IMR-90 (cell line): ENCODE measurements at regions not wholly inside any gene's neighbourhood (a gene's known extent, or its start where the extent isn't known, plus 50 kb on each side); places are given as distances from the start of the nearest gene placed in this dataset.

Source experiments
- ATAC-seq: fragments of 200-7000 bp; cut with Tn5 transposase; 2 replicates; pipeline ENCODE4 v1.9.1; 2020; ENCODE audit warnings: low read depth, mild to moderate bottlenecking, moderate library complexity
- BruUV-seq: library from RNA; stranded (reverse); fragments of 400-500 nt; replicated peaks from 2 replicates; lab custom pipeline; 2021; lab: Mats Ljungman, UMichigan
- CTCF ChIA-PET: fragments of 300-600 bp; formaldehyde crosslinking; extraction: SDS; loops from one replicate; lab custom pipeline; 2021; ENCODE audit warnings: antibody characterized with exemption; lab: Yijun Ruan, JAX
- POLR2A ChIA-PET: fragments of 300-600 bp; sonication (Branson Sonifier 250); formaldehyde crosslinking; loops from one replicate; lab custom pipeline; 2022; ENCODE audit warnings: antibody characterized with exemption; ENCODE audit not compliant: unreplicated experiment; lab: Charles Lee
- DNase-seq: peaks from one replicate; pipeline ENCODE4 v3.0.0; 2013
- H2AFZ ChIP-seq: replicated peaks from 2 replicates; pipeline ENCODE3; 2013; ENCODE audit warnings: low read length, mild to moderate bottlenecking; ENCODE audit not compliant: poor library complexity
- H2AK5ac ChIP-seq: 2 replicates; pipeline ENCODE4 v1.6.1; 2013; ENCODE audit warnings: low read depth, low read length, inconsistent platforms
- H2AK9ac ChIP-seq: replicated peaks from 2 replicates; pipeline ENCODE3; 2013; ENCODE audit warnings: mild to moderate bottlenecking, low read depth, low read length, moderate library complexity; ENCODE audit not compliant: poor library complexity
- H2BK120ac ChIP-seq: 2 replicates; pipeline ENCODE4 v1.6.1; 2013; ENCODE audit warnings: low read depth, low read length, inconsistent platforms
- H2BK15ac ChIP-seq: 3 replicates; pipeline ENCODE4 v1.6.1; 2013; ENCODE audit warnings: low read depth, low read length, inconsistent platforms
- H2BK20ac ChIP-seq: 2 replicates; pipeline ENCODE4 v1.6.1; 2013; ENCODE audit warnings: low read depth, mild to moderate bottlenecking, inconsistent platforms, low read length, moderate library complexity
- H2BK5ac ChIP-seq: 2 replicates; pipeline ENCODE4 v1.6.1; 2013; ENCODE audit warnings: mild to moderate bottlenecking, low read depth, low read length, inconsistent platforms; ENCODE audit not compliant: poor library complexity, severe bottlenecking
- H3K14ac ChIP-seq: replicated peaks from 2 replicates; pipeline ENCODE4 v1.6.1; 2013; ENCODE audit warnings: low read depth, low read length, inconsistent platforms
- H3K18ac ChIP-seq: 2 replicates; pipeline ENCODE4 v1.6.1; 2013; ENCODE audit warnings: low read depth, low read length, control low read depth
- H3K23ac ChIP-seq: 2 replicates; pipeline ENCODE4 v1.6.1; 2013; ENCODE audit warnings: low read depth, low read length, inconsistent platforms
- H3K27ac ChIP-seq: 2 replicates; pipeline ENCODE4 v1.5.1; 2013; ENCODE audit warnings: mild to moderate bottlenecking, control low read depth, low read length; ENCODE audit not compliant: insufficient read depth
- H3K27me3 ChIP-seq: 2 replicates; pipeline ENCODE4 v1.6.1; 2013; ENCODE audit warnings: low read length; ENCODE audit not compliant: control insufficient read depth, insufficient read depth
- H3K36me3 ChIP-seq: 2 replicates; pipeline ENCODE4 v1.6.1; 2013; ENCODE audit warnings: low read length, mixed read lengths; ENCODE audit not compliant: control insufficient read depth, insufficient read depth
- H3K4ac ChIP-seq: 2 replicates; pipeline ENCODE4 v1.6.1; 2013; ENCODE audit warnings: low read depth, low read length, inconsistent platforms
- H3K4me1 ChIP-seq: 2 replicates; pipeline ENCODE4 v1.6.1; 2013; ENCODE audit warnings: low read length, mixed read lengths; ENCODE audit not compliant: control insufficient read depth, insufficient read depth
- H3K4me2 ChIP-seq: 2 replicates; pipeline ENCODE4 v1.6.1; 2013; ENCODE audit warnings: low read depth, mild to moderate bottlenecking, control low read depth, low read length, moderate library complexity
- H3K4me3 ChIP-seq: 2 replicates; pipeline ENCODE4 v1.5.1; 2013; ENCODE audit warnings: low read depth, mild to moderate bottlenecking, control low read depth, low read length, moderate library complexity; ENCODE audit not compliant: insufficient read depth
- H3K56ac ChIP-seq: 2 replicates; pipeline ENCODE4 v1.6.1; 2013; ENCODE audit warnings: low read length, inconsistent platforms; ENCODE audit not compliant: insufficient read depth; ENCODE audit errors: extremely low read depth
- H3K79me1 ChIP-seq, 2 experiments: 2 replicates each; pipeline ENCODE4 v1.6.1; 2013; ENCODE audit warnings: low read length in 2 of 2, inconsistent platforms in 1 of 2, low read depth in 1 of 2
- H3K9ac ChIP-seq: 2 replicates; pipeline ENCODE4 v1.6.1; 2013; ENCODE audit warnings: low read depth, low read length, control low read depth
- H3K9me1 ChIP-seq: 2 replicates; pipeline ENCODE4 v1.6.1; 2013; ENCODE audit warnings: low read length, inconsistent platforms; ENCODE audit not compliant: insufficient read depth
- H3K9me3 ChIP-seq: 2 replicates; pipeline ENCODE4 v1.6.1; 2013; ENCODE audit warnings: low read length; ENCODE audit not compliant: control insufficient read depth, insufficient read depth
- H4K20me1 ChIP-seq: 2 replicates; pipeline ENCODE4 v1.6.1; 2013; ENCODE audit warnings: low read length, inconsistent platforms; ENCODE audit not compliant: insufficient read depth
- H4K5ac ChIP-seq: 2 replicates; pipeline ENCODE4 v1.6.1; 2013; ENCODE audit warnings: mild to moderate bottlenecking, low read depth, low read length, control low read depth
- H4K8ac ChIP-seq, 2 experiments: 2 replicates each; pipeline ENCODE4 v1.6.1; 2013; ENCODE audit warnings: low read depth in 2 of 2, low read length in 2 of 2, control low read depth in 1 of 2, inconsistent platforms in 1 of 2
- H4K91ac ChIP-seq: 2 replicates; pipeline ENCODE4 v1.6.1; 2013; ENCODE audit warnings: low read depth, low read length, inconsistent platforms; ENCODE audit not compliant: insufficient read depth
- BHLHE40 ChIP-seq: fragments of 150-350 bp; IDR thresholded peaks from 2 replicates; pipeline ENCODE4 v1.6.1; 2016; ENCODE audit warnings: mild to moderate bottlenecking, low read depth, low read length
- CEBPB ChIP-seq: IDR thresholded peaks from 2 replicates; pipeline ENCODE4 v1.6.1; 2012; ENCODE audit warnings: low read depth, low read length, improper control_type of control experiment
- CHD1 ChIP-seq: IDR thresholded peaks from 2 replicates; pipeline ENCODE4 v1.6.1; 2012; ENCODE audit warnings: low read depth, low read length, improper control_type of control experiment
- FOS ChIP-seq: fragments of 150-350 bp; IDR thresholded peaks from 2 replicates; pipeline ENCODE4 v1.6.1; 2016; ENCODE audit warnings: low read depth, low read length
- MAFK ChIP-seq: IDR thresholded peaks from 2 replicates; pipeline ENCODE4 v1.6.1; 2012; ENCODE audit warnings: low read depth, low read length, improper control_type of control experiment
- MAZ ChIP-seq: IDR thresholded peaks from 2 replicates; pipeline ENCODE4 v1.6.1; 2012; ENCODE audit warnings: low read depth, mild to moderate bottlenecking, low read length, improper control_type of control experiment, moderate library complexity, borderline replicate concordance
- MXI1 ChIP-seq: IDR thresholded peaks from 2 replicates; pipeline ENCODE4 v1.6.1; 2012; ENCODE audit warnings: low read depth, mild to moderate bottlenecking, low read length, moderate library complexity, borderline replicate concordance
- NFE2L2 ChIP-seq: fragments of 150-350 bp; IDR thresholded peaks from 2 replicates; pipeline ENCODE4 v1.6.1; 2016; ENCODE audit warnings: low read depth, mild to moderate bottlenecking, low read length
- POLR2A ChIP-seq: IDR thresholded peaks from 2 replicates; pipeline ENCODE4 v1.6.1; 2012; ENCODE audit warnings: mild to moderate bottlenecking, low read depth, low read length
- RAD21 ChIP-seq: IDR thresholded peaks from 2 replicates; pipeline ENCODE4 v1.6.1; 2012; ENCODE audit warnings: low read length, improper control_type of control experiment
- RCOR1 ChIP-seq: IDR thresholded peaks from 2 replicates; pipeline ENCODE4 v1.6.1; 2012; ENCODE audit warnings: mild to moderate bottlenecking, low read length, improper control_type of control experiment; ENCODE audit not compliant: insufficient replicate concordance
- RFX5 ChIP-seq: IDR thresholded peaks from 2 replicates; pipeline ENCODE4 v1.8.0; 2012; ENCODE audit warnings: low read depth, mild to moderate bottlenecking, low read length, moderate library complexity
- WGBS, 2 experiments: methylation state at CpG; one replicate each; pipeline versions ENCODE4 v1.1.5 to v1.1.7; 2013; ENCODE audit warnings: missing lambda C conversion rate in 2 of 2; ENCODE audit not compliant: insufficient read length in 1 of 2; ENCODE audit errors: extremely low coverage in 2 of 2; 5-methylcytosine and 5-hydroxymethylcytosine counted together
- dilution Hi-C: fragments of 300-500 bp; cut with HindIII; formaldehyde crosslinking; loops from one replicate; pipeline ENCODE4 v1.14.3; 2018; ENCODE audit warnings: low sequenced_read_pairs; ENCODE audit not compliant: unreplicated experiment
- in situ Hi-C: fragments of 300-500 bp; cut with MboI; formaldehyde crosslinking; loops from 3 replicates; pipeline ENCODE4 v1.14.3; 2019; ENCODE audit warnings: low sequenced_read_pairs, inconsistent platforms, mixed read lengths
- intact Hi-C: fragments of 100-400 bp; cut with micrococcal nuclease; formaldehyde crosslinking; loops from 2 replicates; pipeline ENCODE4 v1.10.0; 2022
- TF ChIP-seq, protein P1 (sequence below): fragments of 150-350 bp; IDR thresholded peaks from 2 replicates; pipeline ENCODE4 v1.6.1; 2016; ENCODE audit warnings: low read depth, mild to moderate bottlenecking, low read length, moderate library complexity, borderline replicate concordance
- TF ChIP-seq, protein P2 (sequence below): conservative IDR thresholded peaks from 2 replicates; pipeline ENCODE4 v1.5.1; 2012; ENCODE audit warnings: mild to moderate bottlenecking, low read depth, low read length, improper control_type of control experiment

DNA sequence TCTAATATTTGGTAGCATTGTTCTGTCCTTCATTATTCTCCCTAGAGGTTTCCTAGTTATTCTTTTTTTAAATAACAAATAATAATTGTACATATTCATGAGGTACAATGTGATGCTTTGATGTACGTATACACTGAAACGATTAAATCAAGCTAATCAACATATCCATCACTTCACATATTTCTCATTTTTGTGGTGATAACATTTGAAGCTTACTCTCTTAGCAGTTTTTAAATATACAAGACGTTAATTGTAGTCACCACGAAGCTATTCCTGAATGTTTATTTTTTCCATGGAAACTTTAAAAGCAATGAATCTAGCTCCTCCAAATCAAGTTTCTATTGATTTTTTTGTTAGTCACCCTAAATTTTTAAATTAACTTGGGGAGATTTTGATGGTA lies 81.1 kb upstream of the PRNP start:
- no peak overlapping the region for H2BK5ac ChIP-seq
- H3K4me1 ChIP-seq: peaks cover 19% of the 10 kb centered on the region
- no peak overlapping the region for H4K91ac ChIP-seq
- H3K18ac ChIP-seq: no peak overlapping the region
- H2BK20ac ChIP-seq: no peak overlapping the region
- H3K23ac ChIP-seq: no peak overlapping the region
- BruUV-seq: no TSS peak
- H3K56ac ChIP-seq: no peak overlapping the region
- dilution Hi-C loops (no loop called here), intact Hi-C loops (loop anchor here (5.0 kb wide), 2 partner anchors 347 to 587 kb away; no protein-coding TSS in a partner anchor), in situ Hi-C loops (loop anchor here (5.0 to 25.0 kb wide), 2 partner anchors 112 to 357 kb away; no protein-coding TSS in a partner anchor)
- no peaks in the 10 kb centered on the region for H4K20me1 ChIP-seq
- no peak for TF ChIP-seq POLR2A
- no peak for TF ChIP-seq MXI1
- TF ChIP-seq, protein P1, sequence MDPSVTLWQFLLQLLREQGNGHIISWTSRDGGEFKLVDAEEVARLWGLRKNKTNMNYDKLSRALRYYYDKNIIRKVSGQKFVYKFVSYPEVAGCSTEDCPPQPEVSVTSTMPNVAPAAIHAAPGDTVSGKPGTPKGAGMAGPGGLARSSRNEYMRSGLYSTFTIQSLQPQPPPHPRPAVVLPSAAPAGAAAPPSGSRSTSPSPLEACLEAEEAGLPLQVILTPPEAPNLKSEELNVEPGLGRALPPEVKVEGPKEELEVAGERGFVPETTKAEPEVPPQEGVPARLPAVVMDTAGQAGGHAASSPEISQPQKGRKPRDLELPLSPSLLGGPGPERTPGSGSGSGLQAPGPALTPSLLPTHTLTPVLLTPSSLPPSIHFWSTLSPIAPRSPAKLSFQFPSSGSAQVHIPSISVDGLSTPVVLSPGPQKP: no peak
- no peak for TF ChIP-seq FOS
- no peak for TF ChIP-seq NFE2L2
- no peak for TF ChIP-seq RCOR1
- TF ChIP-seq CEBPB: no peak
- TF ChIP-seq, protein P2, sequence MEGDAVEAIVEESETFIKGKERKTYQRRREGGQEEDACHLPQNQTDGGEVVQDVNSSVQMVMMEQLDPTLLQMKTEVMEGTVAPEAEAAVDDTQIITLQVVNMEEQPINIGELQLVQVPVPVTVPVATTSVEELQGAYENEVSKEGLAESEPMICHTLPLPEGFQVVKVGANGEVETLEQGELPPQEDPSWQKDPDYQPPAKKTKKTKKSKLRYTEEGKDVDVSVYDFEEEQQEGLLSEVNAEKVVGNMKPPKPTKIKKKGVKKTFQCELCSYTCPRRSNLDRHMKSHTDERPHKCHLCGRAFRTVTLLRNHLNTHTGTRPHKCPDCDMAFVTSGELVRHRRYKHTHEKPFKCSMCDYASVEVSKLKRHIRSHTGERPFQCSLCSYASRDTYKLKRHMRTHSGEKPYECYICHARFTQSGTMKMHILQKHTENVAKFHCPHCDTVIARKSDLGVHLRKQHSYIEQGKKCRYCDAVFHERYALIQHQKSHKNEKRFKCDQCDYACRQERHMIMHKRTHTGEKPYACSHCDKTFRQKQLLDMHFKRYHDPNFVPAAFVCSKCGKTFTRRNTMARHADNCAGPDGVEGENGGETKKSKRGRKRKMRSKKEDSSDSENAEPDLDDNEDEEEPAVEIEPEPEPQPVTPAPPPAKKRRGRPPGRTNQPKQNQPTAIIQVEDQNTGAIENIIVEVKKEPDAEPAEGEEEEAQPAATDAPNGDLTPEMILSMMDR: no peak
- TF ChIP-seq RFX5: no peak
- TF ChIP-seq RAD21: no peak
- no peak for TF ChIP-seq CHD1
- TF ChIP-seq BHLHE40: no peak
- no peak for TF ChIP-seq MAZ
- TF ChIP-seq MAFK: no peak
- POLR2A ChIA-PET: no interaction called here
- H4K8ac ChIP-seq: no peak overlapping the region
- ATAC-seq (no peak), DNase-seq (no peak)
- CTCF ChIA-PET: interaction anchor here (1.2 kb wide), 1 partner anchor 115 kb away, joined by 3 read pairs; no protein-coding TSS in a partner anchor
- H3K27me3 ChIP-seq: peaks cover 3% of the 10 kb centered on the region; the same call in 1 of the 2 replicates
- H3K4ac ChIP-seq: no peak overlapping the region
- H3K9me3 ChIP-seq: no peaks in the 10 kb centered on the region
- H2AK9ac ChIP-seq: no peak overlapping the region
- H4K5ac ChIP-seq: no peak overlapping the region
- H2AFZ ChIP-seq: no peak overlapping the region
- H3K4me2 ChIP-seq: no peak overlapping the region
- no peak overlapping the region for H3K4me3 ChIP-seq
- H3K27ac ChIP-seq: no peak overlapping the region
- no peak overlapping the region for H3K14ac ChIP-seq
- H2AK5ac ChIP-seq: no peak overlapping the region
- H3K36me3 ChIP-seq: no peaks in the 10 kb centered on the region
- H3K9me1 ChIP-seq: peaks cover 18% of the 10 kb centered on the region
- H3K9ac ChIP-seq: no peak overlapping the region
- no peaks in the 10 kb centered on the region for H3K79me1 ChIP-seq
- WGBS, 2 experiments: no CpG with 5 or more reads among the region's 4 CpGs
- no peak overlapping the region for H2BK120ac ChIP-seq
- no peak overlapping the region for H2BK15ac ChIP-seq
